Sciatic nerve (tissue), 2 donors: ENCODE measurements at regions not wholly inside any gene's neighbourhood (a gene's known extent, or its start where the extent isn't known, plus 50 kb on each side); places are given as distances from the start of the nearest gene placed in this dataset.
"Not testable (repeated sequence)": the region's sequence is repeated elsewhere in the genome, so short reads cannot be mapped to it uniquely, and the experiment has no call there.

Experiments used
- ATAC-seq: fragments of 200-7000 bp; cut with Tn5 transposase; one replicate; pipeline ENCODE4 v1.9.1; 2020; ENCODE audit warnings: mild to moderate bottlenecking, moderate library complexity
- DNase-seq: peaks from one replicate; pipeline ENCODE4 v3.0.0-alpha.2; 2020; ENCODE audit warnings: low spot score
- intact Hi-C: fragments of 100-400 bp; cut with DNase I; formaldehyde crosslinking; loops from one replicate; pipeline ENCODE4 v1.14.2; 2022
- donor health status: DM: no; HTN: no; CAD: no.
- donor health status: DM: no; HTN: no; CAD: no.

DNA sequence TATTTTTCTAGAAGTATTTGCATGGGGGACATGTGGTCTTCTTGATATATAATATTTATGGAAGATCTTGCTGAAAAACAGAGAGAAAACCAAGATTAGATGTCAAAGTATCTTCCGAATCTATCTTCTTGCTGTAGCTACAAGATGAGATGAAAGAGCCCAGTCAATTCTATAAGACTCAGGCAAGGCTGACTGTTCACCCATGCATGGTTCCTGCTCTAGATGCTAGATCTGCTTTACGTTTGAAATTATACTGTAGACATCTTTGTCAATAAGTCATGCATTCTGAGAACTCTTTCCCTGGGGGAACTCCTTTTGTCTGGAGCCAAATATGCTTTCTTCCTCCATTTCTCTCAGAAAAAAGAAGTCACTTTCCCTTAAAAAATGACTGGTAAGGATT lies 1292.0 kb downstream of the XPNPEP1 start:
- no peak for ATAC-seq
- DNase-seq, result no peak
- intact Hi-C loops, result no loop called here

DNA sequence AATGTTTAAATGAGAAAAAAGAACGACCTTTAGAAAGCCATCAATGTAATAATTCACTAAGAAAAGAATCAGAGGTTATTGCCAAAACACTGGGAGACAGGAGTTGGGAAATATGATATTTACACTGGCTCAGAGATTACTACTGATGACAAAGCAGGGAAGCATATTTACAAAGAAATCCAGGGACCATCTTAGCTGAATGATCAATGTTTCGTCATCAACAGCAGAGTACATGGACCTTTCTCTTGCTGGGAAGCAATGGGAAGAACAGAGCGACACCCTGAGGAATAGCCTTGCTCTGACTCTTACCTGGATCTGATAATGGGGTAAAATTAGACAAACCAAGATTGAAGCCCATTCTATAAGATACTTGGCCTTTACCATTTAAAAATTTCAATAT lies 1293.5 kb downstream of the XPNPEP1 start:
- intact Hi-C loops, result no loop called here
- DNase-seq (no peak), ATAC-seq (peak; percentile 62)

DNA sequence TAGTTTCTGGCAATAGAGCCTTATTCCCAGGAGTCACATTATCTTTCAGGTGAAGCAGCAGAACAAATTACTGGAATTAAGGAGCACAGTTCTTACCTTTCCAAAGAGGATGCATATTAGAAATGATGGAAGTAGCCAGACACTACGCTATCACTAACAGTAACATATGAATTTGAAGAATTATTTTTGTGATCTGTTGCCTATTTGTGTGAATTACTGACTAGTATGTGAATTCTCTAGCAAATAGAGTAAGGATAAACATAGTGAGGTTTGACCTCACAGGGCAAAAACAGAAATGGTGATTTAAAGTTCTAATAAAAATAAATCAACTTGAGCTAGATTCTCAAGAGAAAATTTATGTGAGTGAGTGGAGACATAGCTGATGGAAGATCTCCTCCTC lies 1299.3 kb downstream of the XPNPEP1 start:
- intact Hi-C loops, result no loop called here

DNA sequence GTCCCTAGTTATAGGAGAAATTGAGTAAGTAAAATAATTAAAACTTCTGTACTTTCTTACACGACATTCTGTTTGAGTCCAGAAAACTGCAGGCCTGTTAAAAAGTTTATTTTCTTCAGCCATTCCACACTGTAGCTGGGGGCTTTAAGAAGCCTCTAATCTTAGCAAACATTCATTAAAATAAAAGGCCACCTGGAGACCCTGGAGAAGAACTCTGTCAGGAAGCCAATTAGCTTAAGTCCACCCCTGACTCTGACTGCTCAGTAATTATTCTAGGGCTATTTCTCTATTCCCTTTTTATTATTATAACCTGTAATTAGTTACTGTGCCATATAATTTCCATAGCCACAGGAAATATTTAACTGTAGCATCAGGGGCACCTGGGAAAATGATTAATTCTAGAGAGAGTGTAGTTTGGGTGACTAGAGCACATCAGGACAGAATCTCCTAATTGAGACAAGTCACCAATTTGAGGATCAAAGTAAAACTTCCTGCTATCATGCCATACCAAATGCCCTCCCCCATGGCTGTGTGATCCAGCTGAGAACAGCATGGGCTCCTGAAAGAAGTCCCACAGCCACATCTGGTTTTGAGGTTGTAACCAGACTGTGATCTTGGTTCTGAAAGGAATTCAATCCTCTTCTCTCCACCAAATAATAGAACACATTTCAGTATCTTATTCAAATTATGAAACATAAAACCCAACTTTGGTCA lies 1302.3 kb downstream of the XPNPEP1 start:
- intact Hi-C loops, result no loop called here
- no peak for DNase-seq
- ATAC-seq, result no peak

More for the DNA sequence above, 1299.3 kb downstream of the XPNPEP1 start:
- ATAC-seq (no peak), DNase-seq (no peak)

DNA sequence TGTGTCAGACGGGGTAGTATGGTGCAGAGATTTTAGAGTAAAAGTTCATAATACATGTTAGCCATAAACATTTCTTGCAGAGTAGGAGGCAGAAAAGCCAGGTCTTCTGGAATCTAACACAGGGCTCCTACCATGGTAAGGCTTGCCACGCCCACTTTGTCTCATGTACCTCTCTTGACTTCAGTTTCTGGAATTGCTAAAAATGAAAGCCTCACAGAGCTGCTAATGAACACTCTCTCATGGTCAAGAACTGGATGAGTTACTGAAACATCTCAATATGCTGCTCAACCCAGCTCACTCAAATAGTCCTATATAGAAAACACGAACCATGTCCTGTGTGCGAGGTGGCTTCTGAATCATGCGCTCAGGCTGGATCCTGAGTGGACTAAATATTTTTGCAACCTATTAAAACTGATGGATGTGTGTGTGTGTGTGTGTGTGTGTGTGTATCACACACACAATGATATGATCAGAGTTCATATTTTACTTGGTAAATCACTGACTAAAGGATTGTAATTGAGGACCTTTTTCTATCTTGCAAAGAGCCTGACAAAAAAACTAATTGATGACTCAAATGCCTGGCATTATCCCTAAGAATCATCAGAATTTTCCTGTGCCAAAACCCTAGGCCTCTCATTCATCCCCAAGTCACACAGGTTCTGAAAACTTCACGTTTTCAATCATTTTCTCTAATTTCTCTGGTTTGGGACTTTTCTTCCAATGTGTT lies 1306.6 kb downstream of the XPNPEP1 start:
- intact Hi-C loops, result no loop called here
- no peak for DNase-seq
- no peak for ATAC-seq

DNA sequence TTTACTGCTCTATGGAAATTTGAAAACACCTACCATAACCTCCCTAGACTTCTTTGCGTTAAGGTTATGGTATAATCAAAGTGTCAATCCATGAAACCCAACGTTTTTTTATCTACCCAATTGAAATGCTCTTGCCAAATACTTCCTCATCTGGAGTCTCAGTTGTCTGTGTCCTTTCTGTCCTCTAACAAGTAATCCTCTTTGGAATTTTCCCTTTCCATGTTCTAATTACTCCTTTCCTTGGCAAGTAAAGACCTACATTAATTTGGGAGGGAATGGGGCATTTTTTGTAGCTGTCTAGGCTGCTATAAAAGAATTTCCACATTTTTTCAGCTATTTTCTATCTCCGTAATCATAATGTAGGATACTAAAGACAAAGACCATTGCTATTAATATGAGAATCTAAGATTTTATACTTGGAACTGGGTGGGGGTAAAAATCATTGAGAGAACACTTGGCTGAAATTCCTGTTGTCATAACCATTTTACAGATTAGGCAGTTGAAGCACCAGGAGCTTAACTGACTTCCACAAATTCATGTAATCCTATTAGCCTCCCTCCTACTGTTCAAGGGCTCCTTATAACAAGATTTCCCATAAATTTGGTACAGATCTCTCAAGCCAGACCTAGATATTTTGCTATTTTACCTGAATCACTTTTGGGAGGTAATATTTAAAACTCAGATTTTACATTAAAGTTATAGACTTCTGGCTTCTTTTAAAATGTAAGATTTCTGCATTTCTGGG lies 1307.6 kb downstream of the XPNPEP1 start:
- DNase-seq, result no peak
- intact Hi-C loops, result no loop called here
- no peak for ATAC-seq

DNA sequence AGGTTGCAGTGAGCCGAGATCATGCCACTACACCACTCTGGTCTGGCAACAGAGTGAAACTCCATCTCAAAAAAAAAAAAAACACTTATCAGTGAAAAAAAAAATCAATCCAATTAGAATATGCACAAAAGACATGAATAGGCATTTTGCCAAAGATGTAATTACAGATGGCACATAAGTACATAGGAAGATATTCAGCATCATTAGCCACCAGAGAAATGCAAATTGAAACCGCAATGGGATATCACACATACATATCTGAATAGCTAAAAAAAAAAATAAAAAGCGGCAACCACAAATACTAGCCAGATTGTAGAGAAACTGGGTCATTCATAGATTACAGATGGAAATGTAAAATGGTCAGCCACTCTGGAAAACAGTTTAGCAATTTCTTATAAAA lies 1310.8 kb downstream of the XPNPEP1 start:
- ATAC-seq, result no peak
- no peak for DNase-seq
- intact Hi-C loops, result no loop called here

DNA sequence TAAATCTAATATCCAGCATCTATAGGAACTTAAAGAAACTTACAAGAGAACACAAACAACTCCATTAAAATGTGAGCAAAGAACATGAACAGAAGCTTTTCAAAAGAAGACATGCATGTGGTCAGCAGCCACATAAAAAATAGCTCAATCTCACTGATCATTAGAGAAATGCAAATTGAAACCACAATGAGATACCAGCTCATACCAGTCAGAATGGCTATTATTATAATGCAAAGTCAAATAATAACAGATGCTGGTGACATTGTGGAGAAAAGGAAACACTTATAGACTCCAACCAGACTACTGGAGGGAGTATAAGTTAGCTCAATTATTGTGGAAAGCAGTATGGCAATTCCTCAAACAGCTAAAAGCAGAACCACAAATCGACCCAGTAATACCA lies 1314.5 kb downstream of the XPNPEP1 start:
- no peak for DNase-seq
- no peak for ATAC-seq
- intact Hi-C loops, result no loop called here

DNA sequence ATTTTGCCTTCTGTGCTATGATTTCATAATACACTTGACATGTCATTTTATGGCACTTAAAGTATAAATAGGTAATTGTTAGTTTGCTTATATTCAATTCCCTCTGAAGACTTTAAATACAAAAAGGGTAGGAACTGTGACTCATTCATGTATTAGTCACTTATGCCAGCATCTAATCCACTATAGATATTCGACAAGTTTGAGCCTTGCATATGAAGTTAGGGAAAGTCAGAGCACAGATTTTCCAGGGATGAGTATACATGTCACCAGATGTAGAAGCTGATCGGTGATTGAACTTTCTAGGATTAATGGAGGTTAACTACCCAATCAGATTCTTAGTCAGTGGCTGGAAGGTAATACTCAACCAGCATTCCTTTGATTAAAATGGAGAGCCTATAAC lies 1321.5 kb downstream of the XPNPEP1 start:
- no peak for ATAC-seq
- intact Hi-C loops, result no loop called here
- no peak for DNase-seq

DNA sequence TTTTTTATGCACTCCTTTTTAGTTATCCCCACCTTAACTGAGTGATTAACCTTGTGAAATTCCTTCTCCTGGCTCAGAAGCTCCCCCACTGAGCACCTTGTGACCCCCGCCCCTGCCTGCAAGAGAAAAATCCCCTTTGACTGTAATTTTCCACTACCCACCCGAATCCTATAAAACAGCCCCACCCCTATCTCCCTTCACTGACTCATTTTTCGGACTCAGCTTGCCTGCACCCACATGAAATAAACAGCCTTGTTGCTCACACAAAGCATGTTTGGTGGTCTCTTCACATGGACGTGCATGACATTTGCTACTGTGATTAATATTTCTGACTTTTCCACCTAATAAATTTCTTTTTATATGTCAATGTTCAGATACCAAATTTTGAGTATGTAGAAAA lies 1322.8 kb downstream of the XPNPEP1 start:
- DNase-seq, intact Hi-C loops, ATAC-seq: not testable (repeated sequence)

DNA sequence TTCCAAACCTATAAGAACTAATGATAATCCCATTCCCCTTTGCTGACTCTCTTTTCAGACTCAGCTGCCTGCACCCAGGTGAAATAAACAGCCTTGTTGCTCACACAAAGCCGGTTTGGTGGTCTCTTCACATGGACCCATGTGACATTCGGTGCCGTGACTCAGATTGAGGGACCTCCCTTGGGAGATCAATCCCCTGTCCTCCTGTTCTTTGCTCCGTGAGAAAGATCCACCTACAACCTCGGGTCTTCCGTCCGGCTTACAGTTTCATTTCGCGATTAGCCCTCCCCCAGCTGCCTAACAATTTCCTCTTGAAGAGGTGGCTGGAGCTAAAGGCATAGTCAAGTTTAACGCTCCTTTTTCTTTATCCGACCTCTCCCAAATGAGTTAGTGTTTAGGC lies 1324.0 kb downstream of the XPNPEP1 start:
- intact Hi-C loops, DNase-seq, ATAC-seq: not testable (repeated sequence)

DNA sequence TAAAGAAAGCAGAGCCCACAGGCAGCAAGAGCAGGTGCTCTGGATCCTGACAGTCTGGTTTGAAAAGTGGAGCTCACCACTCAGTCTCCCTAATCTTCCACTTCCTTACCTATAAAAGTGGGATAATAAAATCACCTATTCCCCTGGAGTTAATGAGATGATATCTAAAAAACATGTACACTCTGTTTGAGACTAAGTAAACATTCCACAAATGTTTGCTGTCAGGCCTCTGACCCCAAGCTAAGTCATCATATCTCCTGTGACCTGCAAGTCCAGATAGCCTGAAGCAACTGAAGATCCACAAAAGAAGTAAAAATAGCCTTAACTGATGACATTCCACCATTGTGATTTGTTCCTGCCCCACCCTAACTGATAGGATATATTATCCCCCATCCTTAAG lies 1324.5 kb downstream of the XPNPEP1 start:
- DNase-seq, result no peak
- no peak for ATAC-seq
- intact Hi-C loops, result no loop called here

DNA sequence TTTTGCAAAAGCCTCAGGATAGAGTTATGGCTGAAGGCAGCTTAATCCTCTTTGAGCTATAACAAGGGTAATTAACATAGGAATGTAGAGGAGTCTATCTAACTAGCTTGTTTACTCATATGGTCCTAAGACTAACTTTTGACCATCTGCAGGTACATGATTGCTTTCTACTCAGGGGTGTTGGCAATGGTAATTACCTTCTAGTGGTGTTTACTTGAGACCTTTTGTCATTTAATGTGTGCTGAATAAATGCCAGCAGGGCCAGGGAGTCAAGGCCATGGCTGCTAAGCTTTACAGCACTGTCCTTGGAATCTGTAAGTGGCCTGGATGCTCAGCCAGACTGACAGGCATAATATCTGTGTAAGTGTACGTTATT lies 1325.0 kb downstream of the XPNPEP1 start:
- intact Hi-C loops, result no loop called here
- ATAC-seq (no peak), DNase-seq (no peak)

DNA sequence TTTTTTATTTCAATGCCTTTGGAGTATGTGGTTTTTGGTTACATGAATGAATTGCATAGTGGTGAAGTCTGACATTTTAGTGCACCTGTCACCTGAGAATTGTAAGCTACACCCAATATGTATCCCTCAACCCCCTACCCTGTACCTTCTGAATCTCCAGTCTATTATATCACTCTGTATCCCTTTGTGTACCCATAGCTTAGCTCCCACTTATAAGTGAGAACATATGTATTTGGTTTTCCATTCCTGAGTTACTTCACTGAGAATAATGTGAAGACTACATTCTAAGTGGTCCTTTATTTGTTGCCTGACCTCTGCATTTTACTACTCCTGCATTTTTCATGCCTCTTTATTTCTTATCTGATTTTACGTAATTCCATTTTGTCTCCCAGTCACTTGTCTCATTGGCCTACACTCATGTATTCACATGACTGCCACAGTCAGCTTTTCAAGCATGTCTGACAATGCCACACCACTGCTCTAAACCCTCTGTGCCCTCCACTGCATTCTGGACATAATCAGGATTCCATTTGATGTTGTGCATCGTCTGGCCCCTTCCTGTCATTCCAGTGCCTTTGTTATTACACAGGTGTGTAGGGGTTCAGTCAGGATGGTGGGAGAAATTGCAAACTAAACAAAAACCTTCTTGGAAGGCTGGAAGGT lies 1325.5 kb downstream of the XPNPEP1 start:
- intact Hi-C loops, result no loop called here
- no peak for ATAC-seq
- no peak for DNase-seq

DNA sequence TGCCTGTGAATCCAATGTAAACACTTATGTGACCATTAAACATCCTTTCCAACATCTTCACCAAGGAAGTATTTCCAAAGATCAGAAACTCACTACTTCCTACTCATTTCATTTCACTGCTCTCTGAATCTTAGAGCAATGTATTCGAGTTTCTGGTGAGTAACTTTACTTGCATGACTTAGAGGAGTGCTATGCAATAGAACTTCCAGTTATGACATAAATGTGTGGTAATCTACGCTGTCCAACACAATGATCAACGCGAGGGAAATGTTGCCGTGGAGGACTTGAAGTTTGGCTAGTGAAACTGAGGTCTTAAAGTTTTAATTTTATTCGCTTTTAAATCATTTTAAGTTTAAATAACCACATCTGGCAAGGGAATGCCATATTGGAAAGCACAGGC lies 1326.3 kb downstream of the XPNPEP1 start:
- ATAC-seq (no peak), DNase-seq (no peak)
- intact Hi-C loops, result no loop called here

DNA sequence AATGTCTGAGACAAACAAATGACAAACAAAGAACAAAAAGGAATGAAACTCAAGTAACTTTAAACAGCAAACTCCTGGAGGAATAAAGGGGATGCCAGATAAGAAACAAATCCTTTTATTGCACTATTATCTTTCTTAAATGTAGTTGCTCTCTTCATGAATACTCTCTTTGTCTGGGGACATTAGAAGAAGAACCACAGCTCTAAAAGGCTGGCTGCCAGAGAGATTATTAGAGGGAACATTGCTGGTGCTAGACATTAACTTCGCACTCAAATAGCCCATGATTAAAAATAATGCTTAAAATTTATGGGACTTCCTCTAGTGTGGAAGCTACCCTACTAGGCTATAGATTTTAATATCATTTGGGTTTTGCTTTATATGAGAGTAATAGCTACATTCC lies 1330.4 kb downstream of the XPNPEP1 start:
- intact Hi-C loops, result no loop called here
- ATAC-seq, result peak; percentile 56
- no peak for DNase-seq

DNA sequence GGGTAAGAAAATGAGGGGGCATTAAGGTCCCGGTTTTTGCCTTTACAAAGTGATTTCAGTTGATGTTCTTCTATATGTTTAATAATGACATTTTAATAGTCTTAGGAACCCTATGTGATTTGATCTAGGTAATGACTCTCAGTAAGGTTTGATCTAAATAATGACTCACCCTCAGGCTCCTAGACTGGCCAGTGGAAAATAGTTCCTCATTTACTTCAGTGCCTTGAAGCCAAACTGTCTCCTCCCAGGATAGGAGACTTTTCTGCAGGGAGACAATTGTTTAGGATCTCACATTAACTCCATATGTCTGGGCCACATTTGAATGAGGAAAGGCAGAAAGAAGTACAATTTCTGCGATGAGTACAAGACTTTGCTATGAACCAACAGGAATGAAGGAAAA lies 1331.9 kb downstream of the XPNPEP1 start:
- no peak for ATAC-seq
- intact Hi-C loops, result no loop called here
- DNase-seq, result no peak

DNA sequence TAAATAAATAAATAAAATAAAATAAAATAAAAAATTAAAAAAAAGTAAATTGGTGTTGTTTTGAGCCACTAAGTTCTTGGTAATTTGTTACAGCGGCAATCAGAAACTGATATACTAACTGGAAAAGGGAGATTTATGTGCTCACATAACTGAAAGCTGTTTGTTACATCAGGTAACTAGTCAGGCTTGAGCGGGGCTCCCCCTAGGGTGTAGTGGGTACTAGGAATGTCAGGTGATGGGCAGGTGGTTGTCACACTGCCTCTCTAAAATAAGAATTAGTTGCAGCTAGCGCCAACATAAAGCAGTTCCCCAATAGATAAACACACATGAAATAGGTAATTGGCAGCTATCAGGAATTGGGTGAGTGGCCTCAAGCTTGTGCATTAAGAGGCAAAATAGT lies 1336.9 kb downstream of the XPNPEP1 start:
- intact Hi-C loops, result no loop called here
- ATAC-seq (no peak), DNase-seq (no peak)

DNA sequence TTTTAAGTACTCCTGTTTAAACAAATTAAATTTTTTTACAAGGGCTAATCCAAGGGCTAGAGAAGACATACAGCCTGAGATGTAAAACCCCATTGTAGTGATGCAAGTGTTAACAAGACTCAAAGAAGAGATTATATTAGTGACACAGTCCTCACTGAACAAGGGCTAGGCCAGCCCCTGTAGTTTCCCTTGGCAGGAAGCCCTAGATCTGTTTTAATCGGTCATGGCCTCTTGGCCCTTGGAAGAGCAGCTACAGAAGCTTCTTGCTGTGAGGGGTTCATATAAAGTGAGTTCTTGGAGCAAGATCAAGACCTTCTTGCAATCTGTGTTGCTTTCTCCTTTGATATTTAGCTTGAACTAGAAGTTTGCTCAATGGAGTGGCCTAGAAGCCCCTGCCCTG lies 1339.4 kb downstream of the XPNPEP1 start:
- no peak for ATAC-seq
- intact Hi-C loops, result no loop called here
- no peak for DNase-seq

DNA sequence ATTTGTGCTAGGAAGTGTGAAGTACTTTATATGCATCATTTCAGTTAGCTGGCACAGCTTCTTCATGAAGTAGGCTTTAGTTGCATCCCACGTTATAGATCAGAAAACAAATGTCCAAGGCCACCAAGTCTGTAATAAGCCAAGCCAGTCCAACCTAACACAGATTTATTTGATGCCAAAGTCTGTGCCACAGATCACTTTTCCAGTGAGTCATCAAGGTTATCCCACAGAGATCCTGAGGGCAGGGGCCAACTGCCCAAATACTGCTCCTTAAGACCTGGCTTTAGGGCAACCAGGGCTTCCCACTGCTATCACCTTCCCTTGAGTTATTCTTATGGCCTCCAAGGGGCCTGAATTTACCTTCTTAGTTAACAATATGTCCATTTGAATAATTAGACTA lies 1340.4 kb downstream of the XPNPEP1 start:
- intact Hi-C loops, result no loop called here
- no peak for DNase-seq
- no peak for ATAC-seq
